ENCODE measurements at regions not wholly inside any gene's neighbourhood (a gene's known extent, or its start where the extent isn't known, plus 50 kb on each side); places are given as distances from the start of the nearest gene placed in this dataset.
A peak's percentile ranks its signal among the peaks of the same experiment; 100 is the strongest.

GRCh38 chr5:158461240-158461854, 602.4 kb upstream of the CLINT1 start (continued):
- TF ChIP-seq, protein P1, sequence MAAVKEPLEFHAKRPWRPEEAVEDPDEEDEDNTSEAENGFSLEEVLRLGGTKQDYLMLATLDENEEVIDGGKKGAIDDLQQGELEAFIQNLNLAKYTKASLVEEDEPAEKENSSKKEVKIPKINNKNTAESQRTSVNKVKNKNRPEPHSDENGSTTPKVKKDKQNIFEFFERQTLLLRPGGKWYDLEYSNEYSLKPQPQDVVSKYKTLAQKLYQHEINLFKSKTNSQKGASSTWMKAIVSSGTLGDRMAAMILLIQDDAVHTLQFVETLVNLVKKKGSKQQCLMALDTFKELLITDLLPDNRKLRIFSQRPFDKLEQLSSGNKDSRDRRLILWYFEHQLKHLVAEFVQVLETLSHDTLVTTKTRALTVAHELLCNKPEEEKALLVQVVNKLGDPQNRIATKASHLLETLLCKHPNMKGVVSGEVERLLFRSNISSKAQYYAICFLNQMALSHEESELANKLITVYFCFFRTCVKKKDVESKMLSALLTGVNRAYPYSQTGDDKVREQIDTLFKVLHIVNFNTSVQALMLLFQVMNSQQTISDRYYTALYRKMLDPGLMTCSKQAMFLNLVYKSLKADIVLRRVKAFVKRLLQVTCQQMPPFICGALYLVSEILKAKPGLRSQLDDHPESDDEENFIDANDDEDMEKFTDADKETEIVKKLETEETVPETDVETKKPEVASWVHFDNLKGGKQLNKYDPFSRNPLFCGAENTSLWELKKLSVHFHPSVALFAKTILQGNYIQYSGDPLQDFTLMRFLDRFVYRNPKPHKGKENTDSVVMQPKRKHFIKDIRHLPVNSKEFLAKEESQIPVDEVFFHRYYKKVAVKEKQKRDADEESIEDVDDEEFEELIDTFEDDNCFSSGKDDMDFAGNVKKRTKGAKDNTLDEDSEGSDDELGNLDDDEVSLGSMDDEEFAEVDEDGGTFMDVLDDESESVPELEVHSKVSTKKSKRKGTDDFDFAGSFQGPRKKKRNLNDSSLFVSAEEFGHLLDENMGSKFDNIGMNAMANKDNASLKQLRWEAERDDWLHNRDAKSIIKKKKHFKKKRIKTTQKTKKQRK (IDR thresholded peaks at IDR 0.05; ENCODE audit: low read length): no peak
- TF ChIP-seq, protein P2, sequence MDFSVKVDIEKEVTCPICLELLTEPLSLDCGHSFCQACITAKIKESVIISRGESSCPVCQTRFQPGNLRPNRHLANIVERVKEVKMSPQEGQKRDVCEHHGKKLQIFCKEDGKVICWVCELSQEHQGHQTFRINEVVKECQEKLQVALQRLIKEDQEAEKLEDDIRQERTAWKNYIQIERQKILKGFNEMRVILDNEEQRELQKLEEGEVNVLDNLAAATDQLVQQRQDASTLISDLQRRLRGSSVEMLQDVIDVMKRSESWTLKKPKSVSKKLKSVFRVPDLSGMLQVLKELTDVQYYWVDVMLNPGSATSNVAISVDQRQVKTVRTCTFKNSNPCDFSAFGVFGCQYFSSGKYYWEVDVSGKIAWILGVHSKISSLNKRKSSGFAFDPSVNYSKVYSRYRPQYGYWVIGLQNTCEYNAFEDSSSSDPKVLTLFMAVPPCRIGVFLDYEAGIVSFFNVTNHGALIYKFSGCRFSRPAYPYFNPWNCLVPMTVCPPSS (IDR thresholded peaks at IDR 0.05): no peak
- TF ChIP-seq RELA (CRISPR knock-in tag; IDR thresholded peaks at IDR 0.05): no peak
- peak; percentile 56; the same call in 1 of the 2 replicates for TF ChIP-seq CEBPB (IDR thresholded peaks at IDR 0.05; ENCODE audit: borderline replicate concordance, low read depth, low read length)
- TF ChIP-seq CC2D1A (CRISPR knock-in tag; IDR thresholded peaks at IDR 0.05): no peak
- TF ChIP-seq, protein P3, sequence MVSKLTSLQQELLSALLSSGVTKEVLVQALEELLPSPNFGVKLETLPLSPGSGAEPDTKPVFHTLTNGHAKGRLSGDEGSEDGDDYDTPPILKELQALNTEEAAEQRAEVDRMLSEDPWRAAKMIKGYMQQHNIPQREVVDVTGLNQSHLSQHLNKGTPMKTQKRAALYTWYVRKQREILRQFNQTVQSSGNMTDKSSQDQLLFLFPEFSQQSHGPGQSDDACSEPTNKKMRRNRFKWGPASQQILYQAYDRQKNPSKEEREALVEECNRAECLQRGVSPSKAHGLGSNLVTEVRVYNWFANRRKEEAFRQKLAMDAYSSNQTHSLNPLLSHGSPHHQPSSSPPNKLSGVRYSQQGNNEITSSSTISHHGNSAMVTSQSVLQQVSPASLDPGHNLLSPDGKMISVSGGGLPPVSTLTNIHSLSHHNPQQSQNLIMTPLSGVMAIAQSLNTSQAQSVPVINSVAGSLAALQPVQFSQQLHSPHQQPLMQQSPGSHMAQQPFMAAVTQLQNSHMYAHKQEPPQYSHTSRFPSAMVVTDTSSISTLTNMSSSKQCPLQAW (CRISPR knock-in tag; IDR thresholded peaks at IDR 0.05): peak; percentile 95
- peak; percentile 74; the same call in 1 of the 2 replicates for TF ChIP-seq KLF6 (CRISPR knock-in tag; IDR thresholded peaks at IDR 0.05)
- TF ChIP-seq NFYB (CRISPR knock-in tag; IDR thresholded peaks at IDR 0.05): no peak
- no peak for TF ChIP-seq MZF1 (CRISPR knock-in tag; IDR thresholded peaks at IDR 0.05; ENCODE audit: borderline replicate concordance)
- TF ChIP-seq ZKSCAN8 (CRISPR knock-in tag; IDR thresholded peaks at IDR 0.05; ENCODE audit: borderline replicate concordance): peak; percentile 84
- TF ChIP-seq ZSCAN31 (CRISPR knock-in tag; IDR thresholded peaks at IDR 0.05; ENCODE audit: low read depth): no peak; the same call in 1 of the 2 replicates
- TF ChIP-seq SAP130 (CRISPR knock-in tag; IDR thresholded peaks at IDR 0.05; ENCODE audit: low read depth): peak; percentile 76
- TF ChIP-seq, protein P4, sequence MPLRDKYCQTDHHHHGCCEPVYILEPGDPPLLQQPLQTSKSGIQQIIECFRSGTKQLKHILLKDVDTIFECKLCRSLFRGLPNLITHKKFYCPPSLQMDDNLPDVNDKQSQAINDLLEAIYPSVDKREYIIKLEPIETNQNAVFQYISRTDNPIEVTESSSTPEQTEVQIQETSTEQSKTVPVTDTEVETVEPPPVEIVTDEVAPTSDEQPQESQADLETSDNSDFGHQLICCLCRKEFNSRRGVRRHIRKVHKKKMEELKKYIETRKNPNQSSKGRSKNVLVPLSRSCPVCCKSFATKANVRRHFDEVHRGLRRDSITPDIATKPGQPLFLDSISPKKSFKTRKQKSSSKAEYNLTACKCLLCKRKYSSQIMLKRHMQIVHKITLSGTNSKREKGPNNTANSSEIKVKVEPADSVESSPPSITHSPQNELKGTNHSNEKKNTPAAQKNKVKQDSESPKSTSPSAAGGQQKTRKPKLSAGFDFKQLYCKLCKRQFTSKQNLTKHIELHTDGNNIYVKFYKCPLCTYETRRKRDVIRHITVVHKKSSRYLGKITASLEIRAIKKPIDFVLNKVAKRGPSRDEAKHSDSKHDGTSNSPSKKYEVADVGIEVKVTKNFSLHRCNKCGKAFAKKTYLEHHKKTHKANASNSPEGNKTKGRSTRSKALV (CRISPR knock-in tag; IDR thresholded peaks at IDR 0.05): no peak
- TF ChIP-seq, protein P5, sequence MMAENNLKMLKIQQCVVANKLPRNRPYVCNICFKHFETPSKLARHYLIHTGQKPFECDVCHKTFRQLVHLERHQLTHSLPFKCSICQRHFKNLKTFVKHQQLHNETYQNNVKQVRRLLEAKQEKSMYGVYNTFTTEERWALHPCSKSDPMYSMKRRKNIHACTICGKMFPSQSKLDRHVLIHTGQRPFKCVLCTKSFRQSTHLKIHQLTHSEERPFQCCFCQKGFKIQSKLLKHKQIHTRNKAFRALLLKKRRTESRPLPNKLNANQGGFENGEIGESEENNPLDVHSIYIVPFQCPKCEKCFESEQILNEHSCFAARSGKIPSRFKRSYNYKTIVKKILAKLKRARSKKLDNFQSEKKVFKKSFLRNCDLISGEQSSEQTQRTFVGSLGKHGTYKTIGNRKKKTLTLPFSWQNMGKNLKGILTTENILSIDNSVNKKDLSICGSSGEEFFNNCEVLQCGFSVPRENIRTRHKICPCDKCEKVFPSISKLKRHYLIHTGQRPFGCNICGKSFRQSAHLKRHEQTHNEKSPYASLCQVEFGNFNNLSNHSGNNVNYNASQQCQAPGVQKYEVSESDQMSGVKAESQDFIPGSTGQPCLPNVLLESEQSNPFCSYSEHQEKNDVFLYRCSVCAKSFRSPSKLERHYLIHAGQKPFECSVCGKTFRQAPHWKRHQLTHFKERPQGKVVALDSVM (CRISPR knock-in tag; IDR thresholded peaks at IDR 0.05): peak; percentile 37; the same call in 1 of the 2 replicates
- TF ChIP-seq ZBTB7B (CRISPR knock-in tag; IDR thresholded peaks at IDR 0.05): peak; percentile 93
- no peak for TF ChIP-seq SNRNP70 (IDR thresholded peaks at IDR 0.05; ENCODE audit: low read depth, low read length)
- TF ChIP-seq ZMYM2 (CRISPR knock-in tag; IDR thresholded peaks at IDR 0.05): peak; percentile 94
- no peak for TF ChIP-seq ZBTB2 (CRISPR knock-in tag; IDR thresholded peaks at IDR 0.05; ENCODE audit: low read depth)
